Erythroblast (primary cell): ENCODE measurements at regions not wholly inside any gene's neighbourhood (a gene's known extent, or its start where the extent isn't known, plus 50 kb on each side); places are given as distances from the start of the nearest gene placed in this dataset.

Experiments used
- GATA1 ChIP-seq: IDR thresholded peaks from 2 replicates; pipeline ENCODE4 v1.6.1; 2011; ENCODE audit warnings: low read depth, mild to moderate bottlenecking, control low read depth, low read length, moderate library complexity
- POLR2A ChIP-seq: IDR thresholded peaks from 2 replicates; pipeline ENCODE4 v1.6.1; 2011; ENCODE audit warnings: mild to moderate bottlenecking, low read length

DNA sequence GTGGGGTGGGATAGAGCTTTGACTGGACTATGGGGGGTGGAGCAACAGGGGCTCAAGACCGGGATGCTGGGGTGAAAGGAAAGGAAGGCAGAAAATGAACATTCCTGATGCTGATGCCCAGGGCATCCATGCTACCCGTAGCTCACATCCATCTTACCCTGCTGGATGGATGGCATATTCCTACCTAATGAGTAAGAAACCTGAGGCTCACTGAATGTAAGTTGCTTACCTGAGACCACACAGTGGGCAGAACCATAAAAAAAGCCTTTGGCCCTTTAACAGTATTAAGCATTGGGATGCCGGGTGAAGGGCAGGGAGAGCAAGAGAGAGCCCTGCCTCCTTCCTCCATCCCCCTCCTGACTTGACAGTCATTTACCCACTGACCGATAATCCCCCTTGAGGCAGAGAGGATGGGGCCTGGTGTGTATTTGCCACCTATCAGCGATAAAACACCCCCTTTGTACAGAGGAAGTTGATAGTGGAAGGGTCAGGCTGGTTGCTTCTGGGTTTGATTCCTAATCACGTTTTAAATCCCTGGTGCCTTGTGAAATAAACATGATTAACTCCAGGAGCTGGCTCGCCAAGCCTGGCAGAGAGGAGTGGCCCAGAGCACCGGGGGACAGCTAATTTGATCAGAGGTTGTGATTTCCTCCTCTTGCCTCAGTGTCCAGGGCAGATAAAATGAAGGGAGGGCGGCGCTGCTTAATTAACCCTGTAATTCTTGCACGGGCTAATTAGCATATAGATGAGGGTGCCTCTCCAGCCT, 105.9 kb upstream of the HS6ST1 start:
- TF ChIP-seq POLR2A (no peak), GATA1 (no peak)
